ENCODE measurements at regions not wholly inside any gene's neighbourhood (a gene's known extent, or its start where the extent isn't known, plus 50 kb on each side); places are given as distances from the start of the nearest gene placed in this dataset.

- TF ChIP-seq PBX3 (CRISPR knock-in tag; IDR thresholded peaks at IDR 0.05; ENCODE audit: borderline replicate concordance) (no peak), ZZZ3 (CRISPR knock-in tag; IDR thresholded peaks at IDR 0.05; ENCODE audit: borderline replicate concordance) (no peak), RELA (CRISPR knock-in tag; IDR thresholded peaks at IDR 0.05) (no peak), ZBTB44 (CRISPR knock-in tag; IDR thresholded peaks at IDR 0.05) (no peak), EP300 (IDR thresholded peaks at IDR 0.05; ENCODE audit: low read depth in 2 of 2, low read length in 2 of 2) (no peak), EP300 (CRISPR knock-in tag; IDR thresholded peaks at IDR 0.05; ENCODE audit: borderline replicate concordance) (no peak), CEBPB (IDR thresholded peaks at IDR 0.05; ENCODE audit: borderline replicate concordance, low read depth, low read length) (no peak), CC2D1A (CRISPR knock-in tag; IDR thresholded peaks at IDR 0.05) (no peak), RNF2 (conservative IDR thresholded peaks at IDR 0.05; ENCODE audit: low read depth) (no peak)
These were observed 66.9 kb upstream of the ADRA2C start for GRCh38 chr4:3699261-3699660.
